ENCODE measurements at regions not wholly inside any gene's neighbourhood (a gene's known extent, or its start where the extent isn't known, plus 50 kb on each side); places are given as distances from the start of the nearest gene placed in this dataset.
"Not testable (repeated sequence)": the region's sequence is repeated elsewhere in the genome, so short reads cannot be mapped to it uniquely, and the experiment has no call there.

DNA sequence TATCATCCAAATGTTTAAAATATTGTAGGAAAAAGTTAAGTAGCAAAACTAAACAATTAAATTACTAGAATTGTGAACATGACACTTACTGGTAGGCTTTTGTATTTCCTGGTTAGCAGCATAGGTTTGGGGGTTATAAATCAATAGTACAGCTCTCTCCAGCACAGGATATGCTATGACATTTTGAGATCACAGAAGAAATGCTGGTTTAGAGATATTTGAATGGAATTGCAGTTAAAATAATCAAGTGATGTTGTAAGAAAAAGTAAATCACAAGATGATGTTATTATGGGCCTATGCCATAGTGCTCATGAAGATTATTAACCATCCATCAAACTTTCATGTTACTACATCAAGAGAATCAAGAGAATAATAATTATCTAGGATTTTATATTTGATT is 1079.9 kb upstream of the SLIT2 start:
- no peak for DNase-seq

DNA sequence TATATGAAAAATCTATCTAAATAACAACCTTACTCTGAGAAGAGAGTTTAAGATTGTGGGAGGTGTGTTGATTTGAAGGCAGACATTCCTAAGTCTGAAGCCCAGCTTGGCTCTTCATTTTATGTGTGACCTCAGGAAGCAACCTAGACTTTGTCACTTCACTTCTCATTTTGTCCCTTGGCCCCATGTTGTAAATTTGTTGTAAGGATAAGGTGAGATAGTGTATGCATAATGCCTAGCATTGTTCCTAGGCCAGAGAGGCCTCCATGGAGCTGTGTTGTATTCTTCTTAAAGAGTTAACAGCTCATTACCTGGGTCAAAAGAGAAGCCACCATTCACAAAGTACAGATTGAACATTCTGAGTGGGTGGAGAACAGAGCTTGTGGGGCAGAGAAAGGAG is 1084.4 kb upstream of the SLIT2 start:
- DNase-seq = no peak

DNA sequence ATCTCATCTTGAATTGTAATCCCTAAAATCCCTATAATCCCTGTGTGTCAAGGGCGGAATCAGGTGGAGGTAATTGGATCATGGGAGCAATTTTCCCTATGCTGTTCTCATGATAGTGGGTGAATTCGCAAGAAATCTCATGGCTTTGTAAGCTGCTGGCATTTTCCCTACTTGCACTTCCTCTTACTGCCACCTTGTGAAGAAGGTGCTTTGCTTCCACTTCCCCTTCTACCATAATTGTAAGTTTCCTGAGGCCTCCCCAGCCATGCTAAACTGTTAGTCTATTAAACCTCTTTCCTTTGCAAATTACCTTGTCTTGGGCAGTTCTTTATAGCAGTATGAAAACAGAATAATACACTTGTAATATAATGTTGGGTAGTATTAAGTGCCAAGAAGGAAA is 1087.4 kb upstream of the SLIT2 start:
- DNase-seq = no peak

DNA sequence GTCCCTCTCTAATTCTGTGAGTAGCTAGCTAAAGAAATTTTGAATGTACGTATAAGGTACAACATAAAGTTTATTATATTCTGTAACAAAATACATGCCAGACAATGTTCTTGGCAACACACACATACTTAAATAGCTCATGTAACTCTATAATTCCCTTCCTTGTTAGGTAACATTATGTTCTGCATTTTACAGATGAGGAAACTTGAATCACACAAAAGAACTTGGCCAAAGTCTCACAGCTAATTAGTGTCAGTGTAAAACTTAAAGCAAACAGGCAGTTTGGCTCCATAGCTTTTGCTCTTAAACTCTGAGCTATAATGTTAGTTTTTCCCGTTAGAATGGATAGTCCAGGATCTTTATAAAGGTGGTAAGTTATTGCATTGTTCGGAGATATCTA is 1091.8 kb upstream of the SLIT2 start:
- DNase-seq = no peak

DNA sequence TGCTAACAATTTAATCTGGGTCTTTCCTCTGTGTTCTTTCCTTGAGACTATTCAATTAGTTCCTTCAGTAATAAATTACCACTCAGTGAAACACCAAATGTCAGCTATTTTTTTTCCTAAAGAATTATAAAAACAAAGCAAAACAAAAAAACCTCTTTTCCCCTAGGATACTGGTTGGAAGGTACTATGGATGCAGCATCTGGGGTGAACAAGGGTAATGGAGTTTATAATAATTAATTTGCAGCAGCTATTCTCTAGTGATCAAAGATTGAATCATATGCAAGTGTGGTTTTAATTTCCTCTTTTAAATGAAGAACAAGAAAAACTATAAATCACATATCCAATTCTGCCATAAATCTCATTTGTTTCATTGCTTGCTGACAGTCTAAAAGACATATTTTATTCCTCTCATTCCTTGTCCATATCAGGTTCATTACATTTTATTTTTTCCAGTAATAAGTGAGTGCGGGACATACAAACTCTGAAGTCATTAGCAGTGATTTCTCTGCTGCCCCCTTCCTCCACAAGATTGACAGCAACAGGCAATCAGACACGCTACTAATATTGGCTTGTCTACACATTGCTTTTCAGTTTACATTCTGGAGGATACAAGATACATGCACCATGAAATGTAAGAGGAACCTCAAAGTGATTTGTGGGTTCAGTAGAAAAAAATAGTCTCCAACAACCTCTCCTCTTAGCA is 1093.4 kb upstream of the SLIT2 start:
- DNase-seq = no peak

DNA sequence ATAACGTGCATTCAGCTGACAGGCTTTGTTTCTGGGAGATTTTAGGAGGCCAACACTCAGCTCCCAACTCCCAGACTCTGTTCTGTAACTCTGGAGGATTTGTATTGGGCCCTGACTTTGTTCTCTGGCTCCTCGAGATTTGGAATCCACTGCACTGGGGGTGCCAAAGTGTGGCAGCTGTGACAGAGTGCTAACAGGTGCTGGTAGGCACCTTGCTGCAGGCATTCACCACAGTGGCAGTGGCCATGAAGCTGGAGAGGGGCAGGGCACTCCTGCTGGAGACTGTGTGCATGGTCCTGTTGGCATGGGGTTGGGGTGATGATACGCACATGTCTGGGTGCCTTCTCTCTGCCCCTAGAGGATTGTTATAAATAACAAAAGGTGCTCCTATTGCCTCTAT is 1094.9 kb upstream of the SLIT2 start:
- DNase-seq = no peak

DNA sequence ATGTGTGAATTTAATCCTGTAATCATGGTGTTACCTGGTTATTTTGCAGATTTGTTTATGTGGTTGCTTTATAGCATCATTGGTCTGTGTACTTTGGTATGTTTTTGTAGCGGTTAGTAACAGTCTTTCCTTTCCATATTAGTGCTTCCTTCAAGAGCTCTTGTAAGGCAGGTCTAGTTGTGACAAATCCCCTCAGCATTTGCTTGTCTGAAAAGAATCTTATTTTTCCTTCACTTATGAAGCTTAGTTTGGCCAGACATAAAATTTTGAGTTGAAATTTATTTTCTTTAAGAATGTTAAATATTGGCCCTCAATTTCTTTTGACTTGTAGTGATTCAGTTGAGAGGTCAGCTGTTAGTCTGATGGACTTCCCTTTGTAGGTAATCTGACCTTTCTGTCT is 1096.1 kb upstream of the SLIT2 start:
- no peak for DNase-seq

DNA sequence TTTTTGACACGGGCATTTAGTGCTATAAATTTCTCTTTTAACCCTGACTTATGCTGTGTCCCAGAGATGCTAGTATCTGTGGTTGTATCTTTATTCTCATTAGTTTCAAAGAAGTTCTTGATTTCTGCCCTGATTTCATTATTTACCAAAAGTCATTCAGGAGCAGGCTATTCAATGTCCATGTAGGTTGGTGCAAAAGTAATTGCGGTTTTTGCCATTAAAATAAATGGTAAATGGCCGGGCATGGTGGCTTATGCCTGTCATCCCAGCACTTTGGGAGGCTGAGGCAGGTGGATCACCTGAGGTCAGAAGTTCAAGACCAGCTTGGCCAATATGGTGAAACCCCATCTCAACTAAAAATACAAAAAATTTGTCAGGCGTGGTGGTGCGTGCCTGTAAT is 1097.4 kb upstream of the SLIT2 start:
- not testable (repeated sequence) for DNase-seq

DNA sequence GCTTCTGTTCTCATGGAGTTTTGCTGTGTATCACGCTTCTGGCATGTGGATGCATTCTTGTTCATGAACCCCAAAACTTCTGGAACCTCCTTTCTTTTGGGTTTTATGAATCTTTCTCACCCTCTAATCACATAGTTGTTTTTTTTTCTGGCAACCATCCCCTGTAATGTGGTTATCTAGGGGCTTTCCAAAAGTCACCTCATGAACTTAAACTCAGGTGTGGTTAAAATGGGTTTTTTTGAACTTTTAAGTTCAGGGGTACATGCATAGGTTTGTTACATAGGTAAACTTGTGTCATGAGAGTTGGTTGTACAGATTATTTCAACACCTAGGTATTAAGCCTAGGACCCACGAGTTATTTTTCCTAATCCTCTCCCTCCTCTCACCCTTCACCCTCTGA is 1099.4 kb upstream of the SLIT2 start:
- no peak for DNase-seq

DNA sequence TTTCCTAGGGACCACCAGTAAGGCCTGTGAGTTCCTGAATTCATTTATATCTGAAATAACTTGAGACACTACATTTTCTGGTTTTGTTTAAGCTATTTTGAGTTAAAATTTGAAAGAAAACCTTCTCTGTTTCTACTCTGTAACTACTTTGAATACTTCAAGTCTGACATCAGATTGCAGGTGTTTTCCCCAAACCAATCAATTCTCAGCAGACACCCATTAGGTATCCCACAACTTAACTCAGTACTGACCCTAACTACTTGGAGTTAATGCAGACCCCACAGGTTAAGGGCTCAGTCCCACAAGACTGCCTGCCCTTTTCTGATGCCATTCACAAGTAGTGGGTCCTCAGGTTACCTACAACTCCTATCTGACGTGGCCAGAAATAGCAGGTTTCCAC is 1100.0 kb upstream of the SLIT2 start:
- no peak for DNase-seq

DNA sequence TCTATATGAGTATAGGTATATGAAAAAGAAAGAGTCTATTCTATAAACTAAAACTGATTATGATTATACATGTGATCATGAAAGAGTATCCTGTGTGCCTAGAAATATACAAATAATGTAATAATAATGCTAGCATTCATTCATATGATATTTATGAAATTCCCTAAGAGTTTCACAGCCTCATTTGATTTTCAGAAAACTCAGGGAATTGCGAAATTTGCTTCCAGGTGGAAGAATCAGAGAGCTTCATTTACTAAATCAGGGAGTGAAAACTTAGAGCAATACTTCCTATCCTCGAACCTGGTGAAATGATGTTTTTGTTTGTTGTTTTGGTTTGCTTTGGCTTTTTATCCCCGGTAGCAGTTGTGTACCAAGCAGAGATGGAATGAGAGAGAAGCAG is 1105.7 kb upstream of the SLIT2 start:
- DNase-seq = no peak

DNA sequence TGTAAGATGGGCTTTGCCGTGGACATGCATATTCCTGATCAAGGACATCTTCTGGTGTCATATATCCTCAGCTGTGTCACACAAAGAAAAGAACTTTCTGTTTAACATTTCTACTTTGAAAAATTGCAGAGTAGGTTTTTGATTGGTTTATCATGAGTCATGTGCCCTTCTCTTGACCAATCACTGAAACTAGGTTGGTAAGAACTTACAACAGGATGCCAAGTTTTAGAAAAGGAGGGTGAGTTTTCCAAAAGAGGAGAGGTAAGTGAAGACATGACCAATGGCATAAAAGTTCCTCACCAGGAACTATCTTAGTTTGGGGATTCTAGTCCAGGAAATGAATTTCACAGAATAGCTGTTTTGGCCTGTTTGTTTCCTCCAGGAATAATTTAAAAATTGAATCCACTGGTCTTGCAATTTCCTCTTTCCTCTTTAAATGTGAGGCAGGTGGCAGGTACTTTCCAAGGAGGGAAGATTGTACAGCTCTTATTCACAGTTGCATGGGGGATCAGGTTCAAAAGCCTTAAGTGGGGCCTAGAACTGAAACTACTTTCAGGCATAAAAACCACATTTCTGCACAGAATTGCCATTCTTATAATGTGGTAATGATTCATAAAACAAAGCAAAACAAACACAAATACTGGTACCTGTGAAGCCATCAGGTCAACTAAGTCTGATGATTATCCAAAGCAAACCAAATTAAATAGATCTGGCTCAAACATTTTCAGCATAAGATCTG is 1114.5 kb upstream of the LCORL start:
- no peak for DNase-seq

DNA sequence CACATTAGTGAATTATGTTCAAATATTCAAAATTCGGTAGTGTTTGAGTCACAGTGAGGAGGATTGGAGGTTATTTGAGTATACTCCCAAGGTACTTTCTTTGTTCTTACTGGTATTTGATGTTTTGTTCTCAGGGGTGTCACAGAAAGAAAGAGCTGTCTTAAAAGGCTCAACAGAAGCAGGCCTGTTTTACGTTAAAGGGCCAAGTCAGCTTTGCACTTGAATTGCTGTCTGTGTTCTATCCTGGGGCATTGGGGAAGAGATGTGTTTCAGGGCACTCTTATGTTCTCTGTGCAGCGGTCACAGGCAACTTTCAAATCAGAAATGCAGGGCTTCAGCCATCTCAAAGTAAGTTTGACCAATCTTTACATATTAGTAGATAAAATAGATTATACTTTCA is 1113.1 kb upstream of the LCORL start:
- no peak for DNase-seq

DNA sequence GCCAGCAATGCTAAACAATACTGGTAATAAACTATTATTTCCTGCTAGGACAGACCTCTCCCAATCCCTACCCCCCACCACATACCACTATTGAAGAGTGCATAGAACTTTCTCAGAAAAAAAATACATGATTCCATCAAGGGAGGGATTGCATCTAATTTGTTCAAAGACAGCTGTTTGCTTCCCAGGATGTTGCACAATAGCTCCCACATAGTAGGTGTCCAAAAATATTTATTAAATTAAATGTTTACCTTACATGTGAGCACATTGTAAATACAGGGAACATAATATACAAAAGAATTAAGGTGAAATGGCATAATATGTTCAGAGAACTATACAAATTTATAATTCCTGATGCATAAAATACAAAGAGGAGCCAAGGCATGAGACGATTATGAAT is 1111.8 kb upstream of the LCORL start:
- DNase-seq = no peak

DNA sequence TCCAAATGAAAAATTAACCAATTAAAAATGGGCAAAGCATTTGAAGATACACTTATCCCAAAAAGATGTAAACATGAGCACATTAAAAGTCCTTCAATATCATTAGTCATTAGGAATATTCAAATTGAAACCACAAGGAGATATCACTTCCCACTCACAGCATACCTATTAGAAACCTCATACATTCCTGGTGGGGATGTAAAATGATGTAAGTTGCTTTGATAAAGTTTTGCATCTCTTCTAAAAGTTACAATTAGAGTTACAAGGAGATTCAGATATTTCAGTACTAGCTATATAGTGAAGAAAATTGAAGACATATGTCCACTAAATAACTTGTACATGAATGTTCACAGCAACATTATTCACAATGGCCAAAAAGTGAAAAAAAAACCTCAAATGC is 1109.3 kb upstream of the LCORL start:
- DNase-seq = no peak

DNA sequence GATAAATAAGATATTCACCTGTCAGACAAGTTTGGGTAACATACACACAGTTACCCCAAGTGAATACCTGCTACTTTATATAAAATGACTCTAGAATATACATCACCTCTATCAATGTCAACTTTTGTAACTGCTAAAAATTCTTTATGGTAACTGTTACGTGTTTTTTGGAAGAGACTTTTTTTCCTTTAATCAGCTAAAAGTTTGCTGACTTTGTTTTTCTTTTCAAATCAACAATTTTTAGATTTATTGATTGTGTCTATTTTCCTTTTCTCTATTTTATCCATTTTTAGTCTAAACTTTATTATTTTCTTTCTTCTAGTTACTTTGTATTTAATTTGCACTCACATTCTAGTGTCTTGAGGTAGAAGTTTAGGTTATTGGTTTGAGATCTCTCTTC is 1106.6 kb upstream of the LCORL start:
- DNase-seq = no peak

DNA sequence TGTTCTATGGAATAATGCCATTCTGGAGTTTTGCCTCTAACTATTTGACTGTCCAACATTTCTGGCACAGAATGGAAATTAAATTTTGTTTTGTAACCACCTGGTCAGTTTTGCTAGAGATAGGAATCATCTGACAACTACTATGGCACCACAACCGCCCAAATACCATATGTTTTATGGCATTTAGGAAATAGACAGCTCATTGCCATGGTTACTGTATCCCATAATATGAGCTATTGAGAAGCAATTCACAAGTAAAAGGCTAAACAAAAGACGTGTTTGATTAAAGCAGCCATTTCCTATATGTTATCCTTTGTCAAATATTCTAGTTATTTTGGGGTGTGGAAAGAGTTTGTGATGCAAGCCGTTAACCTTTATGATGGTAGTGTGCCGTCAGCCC is 1105.3 kb upstream of the LCORL start:
- no peak for DNase-seq

DNA sequence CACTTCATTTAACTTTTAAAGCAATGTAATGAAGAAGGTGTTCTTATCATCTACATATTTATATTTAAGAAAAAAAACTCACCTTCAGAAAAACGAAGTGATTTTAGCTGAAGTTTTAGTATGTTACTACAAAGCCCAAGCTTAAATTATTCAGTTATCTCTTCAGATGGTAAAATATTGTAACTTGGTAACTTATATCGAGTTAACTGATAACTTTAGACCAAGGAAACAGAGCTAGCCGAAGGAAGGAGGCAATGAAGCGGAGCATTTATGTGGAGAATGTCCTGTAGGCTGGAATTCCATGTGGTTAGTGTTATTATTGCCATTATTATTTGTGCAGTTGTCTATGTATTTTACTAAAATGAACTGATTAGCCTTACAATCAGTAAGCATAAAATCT is 1102.1 kb upstream of the LCORL start:
- DNase-seq = no peak

DNA sequence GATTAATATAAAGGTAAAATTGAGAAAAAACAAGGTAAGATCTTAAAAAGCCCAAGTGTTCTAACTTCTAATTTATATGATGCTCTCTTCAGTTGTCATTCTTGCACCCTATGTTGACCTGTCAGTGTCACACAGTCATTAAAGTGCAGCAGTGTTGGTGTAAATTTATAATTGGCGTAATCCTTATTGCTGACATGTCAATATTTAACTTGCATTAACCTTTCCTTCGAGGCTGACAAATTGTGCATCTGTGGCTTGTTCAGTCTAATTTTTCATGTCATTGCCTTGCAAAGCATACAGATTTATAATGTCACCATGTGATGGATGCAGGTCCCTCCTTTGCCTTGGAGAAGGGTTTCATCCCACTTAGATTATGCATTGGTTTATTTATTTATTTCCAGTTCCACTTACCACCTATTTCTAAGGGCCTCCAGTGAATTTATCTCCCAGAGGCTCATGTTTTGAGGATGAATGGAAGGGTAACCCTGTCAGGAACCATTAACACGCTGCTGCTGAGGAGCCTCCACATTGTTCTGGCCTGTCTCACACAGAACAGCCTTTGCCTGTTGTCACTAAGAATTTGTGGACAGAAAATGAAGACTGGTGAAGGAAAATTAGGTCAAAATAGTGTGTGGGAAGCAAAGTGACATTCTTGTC is 1098.5 kb upstream of the LCORL start:
- no peak for DNase-seq

DNA sequence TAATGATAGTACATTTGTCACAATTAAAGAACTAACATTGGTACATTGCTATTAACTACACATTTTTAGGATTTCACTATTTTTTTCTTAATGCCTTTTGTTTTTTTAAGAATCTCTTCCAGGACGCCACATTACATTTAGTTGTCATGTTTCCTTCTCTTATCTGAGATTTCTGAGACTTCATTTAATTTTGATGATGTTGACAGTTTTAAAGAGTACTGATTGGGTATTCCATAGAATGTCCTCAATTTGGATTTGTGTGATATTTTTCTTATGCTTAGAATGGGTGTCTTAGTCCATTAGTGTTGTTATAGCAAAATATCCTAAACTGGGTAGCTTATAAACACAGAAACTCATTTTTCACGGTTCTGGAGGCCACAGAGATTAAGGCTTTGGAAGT is 1095.5 kb upstream of the LCORL start:
- no peak for DNase-seq

DNA sequence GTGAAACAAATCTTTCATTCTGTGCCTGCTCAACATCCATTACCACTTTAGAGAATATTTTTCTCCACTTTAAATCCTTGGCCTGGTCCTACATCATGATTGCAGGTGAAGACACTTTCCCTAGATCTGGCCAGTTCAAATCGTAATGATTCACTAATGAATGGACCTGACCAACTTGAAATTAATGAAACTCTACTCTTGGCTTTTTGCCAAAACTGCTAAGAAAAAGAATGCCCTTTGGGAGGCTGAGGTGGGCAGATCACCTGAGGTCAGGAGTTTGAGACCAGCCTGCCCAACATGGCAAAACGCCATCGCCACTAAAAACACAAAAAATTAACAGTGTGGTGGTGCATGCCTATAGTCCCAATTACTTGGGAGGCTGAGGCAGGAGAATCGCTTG is 1082.6 kb upstream of the LCORL start:
- no peak for DNase-seq

DNA sequence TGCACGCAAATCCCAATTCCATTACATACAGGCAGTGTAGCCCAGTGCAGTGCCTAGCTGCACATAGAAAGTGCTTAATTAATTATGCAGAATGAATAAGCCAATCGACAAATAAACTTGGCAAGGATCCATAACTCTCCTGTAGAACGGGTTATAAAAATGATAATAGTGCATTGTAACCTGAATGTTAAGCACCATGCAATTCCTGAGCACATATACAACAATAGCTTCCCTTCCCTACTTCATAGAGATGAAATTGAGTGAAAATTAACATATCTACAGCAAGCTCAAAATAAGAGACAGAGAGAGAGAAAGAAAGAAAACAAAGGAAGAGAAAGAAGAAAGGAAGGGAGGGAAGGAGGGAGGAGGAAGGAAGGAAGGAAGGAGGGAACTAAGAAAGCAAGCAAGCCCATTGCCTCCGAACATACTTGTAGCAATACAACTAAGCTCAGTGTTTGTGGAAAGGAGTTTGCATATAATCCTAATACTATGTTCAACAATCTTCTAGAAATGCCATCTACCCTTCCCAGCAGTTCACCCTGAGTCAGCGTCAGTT is 1074.0 kb upstream of the LCORL start:
- DNase-seq = no peak

DNA sequence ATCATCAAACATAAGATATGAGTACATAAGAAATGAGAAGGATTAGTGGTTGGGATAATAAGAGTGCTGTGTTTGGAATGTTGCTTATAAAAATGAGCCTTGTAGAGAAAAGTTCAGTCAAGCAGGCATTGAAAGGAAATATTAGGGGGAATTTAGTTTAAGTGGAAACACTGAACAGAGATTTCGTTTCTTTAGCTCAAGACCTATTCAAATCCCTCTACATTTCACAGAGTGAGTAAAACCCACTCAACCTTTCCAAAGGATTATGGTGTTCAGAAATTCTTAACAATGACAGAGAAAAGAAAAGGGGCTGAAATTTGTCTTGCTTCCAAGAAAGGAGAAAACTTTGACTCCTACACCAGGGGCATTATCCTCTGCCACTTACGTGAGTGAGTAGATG is 1072.4 kb upstream of the LCORL start:
- no peak for DNase-seq

Measured in anterior cingulate cortex (tissue), 58 donors.